Fibroblast of mammary gland (primary cell): ENCODE measurements at regions not wholly inside any gene's neighbourhood (a gene's known extent, or its start where the extent isn't known, plus 50 kb on each side); places are given as distances from the start of the nearest gene placed in this dataset.
"Not testable (repeated sequence)": the region's sequence is repeated elsewhere in the genome, so short reads cannot be mapped to it uniquely, and the experiment has no call there.

Source experiments
- DNase-seq: peaks from one replicate; pipeline ENCODE4 v3.0.0-alpha.2; 2010; ENCODE audit warnings: low read depth
- H3K4me3 ChIP-seq: 2 replicates; pipeline ENCODE4 v1.5.1; 2011; ENCODE audit warnings: low read depth, mild to moderate bottlenecking, low read length, moderate library complexity; ENCODE audit not compliant: control insufficient read depth
- CTCF ChIP-seq: conservative IDR thresholded peaks from 2 replicates; pipeline ENCODE4 v1.5.1; 2011; ENCODE audit warnings: low read depth, low read length, inconsistent platforms; ENCODE audit not compliant: control insufficient read depth, insufficient read depth

GRCh38 chr12:3418609-3419390 is 72.2 kb upstream of the PRMT8 start:
- no peak for DNase-seq
- TF ChIP-seq CTCF, result no peak
- no peak overlapping the region for H3K4me3 ChIP-seq

- no peak overlapping the region for H3K4me3 ChIP-seq
- no peak for DNase-seq
- no peak for TF ChIP-seq CTCF
Observed at GRCh38 chr12:3419558-3419957, 71.4 kb upstream of the PRMT8 start.

- no peak for DNase-seq
- no peak for TF ChIP-seq CTCF
- H3K4me3 ChIP-seq, result no peak overlapping the region
Observed at GRCh38 chr12:3420693-3421092, 70.3 kb upstream of the PRMT8 start.

GRCh38 chr12:3421191-3421978 is 69.6 kb upstream of the PRMT8 start:
- DNase-seq, result no peak
- H3K4me3 ChIP-seq, result no peak overlapping the region
- no peak for TF ChIP-seq CTCF

- not testable (repeated sequence) for DNase-seq, H3K4me3 ChIP-seq
Observed at GRCh38 chr12:3424796-3425195, 66.2 kb upstream of the PRMT8 start.

GRCh38 chr12:3427956-3428355 is 63.0 kb upstream of the PRMT8 start:
- no peak for DNase-seq
- no peak for TF ChIP-seq CTCF
- H3K4me3 ChIP-seq, result no peak overlapping the region

GRCh38 chr12:3428631-3429030 is 62.4 kb upstream of the PRMT8 start:
- no peak overlapping the region for H3K4me3 ChIP-seq
- no peak for TF ChIP-seq CTCF
- DNase-seq, result no peak

GRCh38 chr12:3429523-3429922 is 61.5 kb upstream of the PRMT8 start:
- not testable (repeated sequence) for DNase-seq, H3K4me3 ChIP-seq
